ENCODE measurements at regions not wholly inside any gene's neighbourhood (a gene's known extent, or its start where the extent isn't known, plus 50 kb on each side); places are given as distances from the start of the nearest gene placed in this dataset.

- DNase-seq, result no peak
Measured at GRCh38 chr20:40588891-40589290, 100.1 kb downstream of the MAFB start.

GRCh38 chr20:40587038-40587437, 102.0 kb downstream of the MAFB start:
- DNase-seq, result no peak

- DNase-seq, result no peak
Measured at GRCh38 chr20:40584130-40584809, 104.8 kb downstream of the MAFB start.

GRCh38 chr20:40583636-40584035, 105.4 kb downstream of the MAFB start:
- no peak for DNase-seq

- DNase-seq, result no peak
Measured at GRCh38 chr20:40583205-40583604, 105.8 kb downstream of the MAFB start.

GRCh38 chr20:40582531-40582930, 106.5 kb downstream of the MAFB start:
- no peak for DNase-seq

GRCh38 chr20:40579701-40580100, 109.3 kb downstream of the MAFB start:
- DNase-seq, result no peak

GRCh38 chr20:40578961-40579360, 110.1 kb downstream of the MAFB start:
- no peak for DNase-seq

- no peak for DNase-seq
Measured at GRCh38 chr20:40575851-40576250, 113.2 kb downstream of the MAFB start.

- no peak for DNase-seq
Measured at GRCh38 chr20:40572251-40572650, 116.8 kb downstream of the MAFB start.

- DNase-seq, result no peak
Measured at GRCh38 chr20:40571639-40572038, 117.4 kb downstream of the MAFB start.

GRCh38 chr20:40568200-40568599, 120.8 kb downstream of the MAFB start:
- no peak for DNase-seq

GRCh38 chr20:40565682-40566040, 123.4 kb downstream of the MAFB start:
- DNase-seq, result no peak

- DNase-seq, result no peak
Measured at GRCh38 chr20:40565001-40565681, 123.9 kb downstream of the MAFB start.

- no peak for DNase-seq
Measured at GRCh38 chr20:40563296-40563950, 125.6 kb downstream of the MAFB start.

- DNase-seq, result no peak
Measured at GRCh38 chr20:40562031-40562430, 127.0 kb downstream of the MAFB start.

- no peak for DNase-seq
Measured at GRCh38 chr20:40561187-40561586, 127.8 kb downstream of the MAFB start.

GRCh38 chr20:40558212-40558611, 130.8 kb downstream of the MAFB start:
- DNase-seq, result no peak

GRCh38 chr20:40551125-40551530, 137.9 kb downstream of the MAFB start:
- no peak for DNase-seq

- DNase-seq, result no peak
Measured at GRCh38 chr20:40547483-40548091, 141.4 kb downstream of the MAFB start.

GRCh38 chr20:40545478-40545877, 143.6 kb downstream of the MAFB start:
- DNase-seq, result no peak

GRCh38 chr20:40542065-40542464, 147.0 kb downstream of the MAFB start:
- no peak for DNase-seq

GRCh38 chr20:40540166-40540565, 148.9 kb downstream of the MAFB start:
- no peak for DNase-seq

GRCh38 chr20:40538131-40538530, 150.9 kb downstream of the MAFB start:
- DNase-seq, result no peak

All from 8988T (cell line).